ENCODE measurements at regions not wholly inside any gene's neighbourhood (a gene's known extent, or its start where the extent isn't known, plus 50 kb on each side); places are given as distances from the start of the nearest gene placed in this dataset.
"Not testable (repeated sequence)": the region's sequence is repeated elsewhere in the genome, so short reads cannot be mapped to it uniquely, and the experiment has no call there.

- Histone ChIP-seq H3K4me1 (no peaks in the 10 kb centered on the region), H3K27ac (no peak overlapping the region), H3K4me3 (no peak overlapping the region), H3K27me3 (no peaks in the 10 kb centered on the region), H3K9me3 (no peaks in the 10 kb centered on the region), H3K36me3 (no peaks in the 10 kb centered on the region)
- no peak for DNase-seq
- TF ChIP-seq CTCF (IDR thresholded peaks at IDR 0.05) = no peak
- TF ChIP-seq POLR2A (IDR thresholded peaks at IDR 0.05) = no peak
Measured at GRCh38 chr1:166691476-166691875, 147.8 kb upstream of the POGK start.

- H3K9me3 ChIP-seq = no peaks in the 10 kb centered on the region
- no peak for DNase-seq
- H3K4me1 ChIP-seq = no peaks in the 10 kb centered on the region
- no peaks in the 10 kb centered on the region for H3K36me3 ChIP-seq
- no peak overlapping the region for H3K4me3 ChIP-seq
- H3K27me3 ChIP-seq = no peaks in the 10 kb centered on the region
- H3K27ac ChIP-seq = no peak overlapping the region
- no peak for TF ChIP-seq POLR2A (IDR thresholded peaks at IDR 0.05)
- TF ChIP-seq CTCF (IDR thresholded peaks at IDR 0.05) = no peak
Measured at GRCh38 chr1:166692346-166692745, 146.9 kb upstream of the POGK start.

- Histone ChIP-seq H3K27ac (no peak overlapping the region), H3K4me3 (no peak overlapping the region), H3K4me1 (no peaks in the 10 kb centered on the region), H3K36me3 (no peaks in the 10 kb centered on the region), H3K9me3 (no peaks in the 10 kb centered on the region), H3K27me3 (no peaks in the 10 kb centered on the region)
- DNase-seq = no peak
- no peak for TF ChIP-seq CTCF (IDR thresholded peaks at IDR 0.05)
- TF ChIP-seq POLR2A (IDR thresholded peaks at IDR 0.05) = no peak
Measured at GRCh38 chr1:166693158-166693557, 146.1 kb upstream of the POGK start.

GRCh38 chr1:166693673-166694297 is 145.5 kb upstream of the POGK start:
- DNase-seq = no peak
- H3K4me3 ChIP-seq = no peak overlapping the region
- H3K27ac ChIP-seq = no peak overlapping the region
- no peaks in the 10 kb centered on the region for H3K4me1 ChIP-seq
- no peaks in the 10 kb centered on the region for H3K9me3 ChIP-seq
- no peaks in the 10 kb centered on the region for H3K27me3 ChIP-seq
- TF ChIP-seq CTCF (IDR thresholded peaks at IDR 0.05) (no peak), POLR2A (IDR thresholded peaks at IDR 0.05) (no peak)
- H3K36me3 ChIP-seq = no peaks in the 10 kb centered on the region

- Histone ChIP-seq H3K4me3 (no peak overlapping the region), H3K4me1 (no peaks in the 10 kb centered on the region), H3K27me3 (no peaks in the 10 kb centered on the region), H3K36me3 (no peaks in the 10 kb centered on the region), H3K27ac (no peak overlapping the region), H3K9me3 (no peaks in the 10 kb centered on the region)
- DNase-seq = no peak
- TF ChIP-seq POLR2A (IDR thresholded peaks at IDR 0.05) = no peak
- no peak for TF ChIP-seq CTCF (IDR thresholded peaks at IDR 0.05)
Measured at GRCh38 chr1:166695115-166695514, 144.2 kb upstream of the POGK start.

GRCh38 chr1:166695834-166696233 is 143.4 kb upstream of the POGK start:
- H3K27me3 ChIP-seq, H3K4me3 ChIP-seq, DNase-seq, H3K9me3 ChIP-seq, H3K27ac ChIP-seq, H3K36me3 ChIP-seq, H3K4me1 ChIP-seq: not testable (repeated sequence)

Data from Peyer's patch (tissue), 4 donors.